ENCODE measurements at regions not wholly inside any gene's neighbourhood (a gene's known extent, or its start where the extent isn't known, plus 50 kb on each side); places are given as distances from the start of the nearest gene placed in this dataset.

GRCh38 chr11:119905162-119905561 is 176.2 kb upstream of the NECTIN1 start:
- TF ChIP-seq, protein P1, sequence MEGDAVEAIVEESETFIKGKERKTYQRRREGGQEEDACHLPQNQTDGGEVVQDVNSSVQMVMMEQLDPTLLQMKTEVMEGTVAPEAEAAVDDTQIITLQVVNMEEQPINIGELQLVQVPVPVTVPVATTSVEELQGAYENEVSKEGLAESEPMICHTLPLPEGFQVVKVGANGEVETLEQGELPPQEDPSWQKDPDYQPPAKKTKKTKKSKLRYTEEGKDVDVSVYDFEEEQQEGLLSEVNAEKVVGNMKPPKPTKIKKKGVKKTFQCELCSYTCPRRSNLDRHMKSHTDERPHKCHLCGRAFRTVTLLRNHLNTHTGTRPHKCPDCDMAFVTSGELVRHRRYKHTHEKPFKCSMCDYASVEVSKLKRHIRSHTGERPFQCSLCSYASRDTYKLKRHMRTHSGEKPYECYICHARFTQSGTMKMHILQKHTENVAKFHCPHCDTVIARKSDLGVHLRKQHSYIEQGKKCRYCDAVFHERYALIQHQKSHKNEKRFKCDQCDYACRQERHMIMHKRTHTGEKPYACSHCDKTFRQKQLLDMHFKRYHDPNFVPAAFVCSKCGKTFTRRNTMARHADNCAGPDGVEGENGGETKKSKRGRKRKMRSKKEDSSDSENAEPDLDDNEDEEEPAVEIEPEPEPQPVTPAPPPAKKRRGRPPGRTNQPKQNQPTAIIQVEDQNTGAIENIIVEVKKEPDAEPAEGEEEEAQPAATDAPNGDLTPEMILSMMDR (conservative IDR thresholded peaks at IDR 0.05): no peak
- H3K4me1 Mint-ChIP-seq: peaks cover 25% of the 10 kb centered on the region
- H3K9me3 Mint-ChIP-seq: no peaks in the 10 kb centered on the region
- no peaks in the 10 kb centered on the region for H3K27me3 Mint-ChIP-seq (ENCODE audit: low read depth)
- no peak for DNase-seq (ENCODE audit: low read depth, low spot score)
- no peaks in the 10 kb centered on the region for H3K36me3 Mint-ChIP-seq (ENCODE audit: low read depth)
- no peak overlapping the region for H3K27ac Mint-ChIP-seq (ENCODE audit: unreplicated experiment)
- no peak overlapping the region for H3K4me3 Mint-ChIP-seq

DNA sequence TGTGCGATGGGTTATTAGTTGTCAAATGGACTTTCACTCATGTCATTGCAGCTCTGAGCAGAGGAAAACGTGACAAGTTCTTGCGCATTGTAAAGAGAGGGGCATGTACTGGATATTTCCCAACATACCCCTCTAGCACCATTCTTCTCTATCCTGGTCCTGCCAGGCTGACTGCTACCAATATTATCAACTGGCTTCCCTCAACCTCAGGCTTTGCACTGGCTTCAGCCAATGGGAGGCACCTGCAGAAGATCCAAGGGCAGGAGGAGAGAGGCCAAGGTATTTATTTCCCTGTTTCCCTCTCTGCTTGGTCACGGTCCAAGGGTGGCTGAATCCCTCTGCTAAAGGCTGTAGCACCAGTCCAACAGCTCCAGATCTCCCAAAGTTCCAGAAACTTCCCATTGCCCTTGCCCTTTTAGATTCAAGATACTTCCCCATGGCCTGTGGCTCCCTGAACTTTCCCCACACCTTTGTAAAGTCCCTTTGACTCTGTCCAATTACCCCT is 175.6 kb upstream of the NECTIN1 start:
- TF ChIP-seq, protein P1 (conservative IDR thresholded peaks at IDR 0.05): no peak
- peaks cover 25% of the 10 kb centered on the region for H3K4me1 Mint-ChIP-seq
- no peaks in the 10 kb centered on the region for H3K36me3 Mint-ChIP-seq (ENCODE audit: low read depth)
- H3K4me3 Mint-ChIP-seq: no peak overlapping the region
- H3K9me3 Mint-ChIP-seq: no peaks in the 10 kb centered on the region
- no peak overlapping the region for H3K27ac Mint-ChIP-seq (ENCODE audit: unreplicated experiment)
- no peaks in the 10 kb centered on the region for H3K27me3 Mint-ChIP-seq (ENCODE audit: low read depth)
- no peak for DNase-seq (ENCODE audit: low read depth, low spot score)

DNA sequence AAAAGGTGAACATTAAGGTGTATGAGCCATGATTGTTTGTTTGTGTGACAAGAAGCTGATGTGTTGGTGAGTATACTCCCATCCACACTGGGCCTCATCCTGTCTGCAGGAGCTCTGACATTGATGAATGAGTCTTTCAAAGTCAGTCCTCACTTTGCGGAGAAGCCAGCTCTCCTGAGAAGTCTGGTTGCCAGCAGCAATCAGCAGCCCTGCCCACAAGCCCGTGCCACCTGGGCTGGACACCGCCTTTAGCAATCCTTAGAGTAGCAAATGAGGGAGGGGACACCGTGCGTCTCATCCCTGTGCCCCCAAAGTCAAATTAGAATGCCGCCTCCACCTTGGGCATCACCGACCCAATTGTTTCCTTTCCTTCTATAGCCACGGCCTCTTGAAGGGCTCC is 174.8 kb upstream of the NECTIN1 start:
- Mint-ChIP-seq H3K27ac (ENCODE audit: unreplicated experiment) (no peak overlapping the region), H3K4me3 (no peak overlapping the region), H3K9me3 (no peaks in the 10 kb centered on the region), H3K27me3 (ENCODE audit: low read depth) (no peaks in the 10 kb centered on the region), H3K4me1 (peaks cover 25% of the 10 kb centered on the region), H3K36me3 (ENCODE audit: low read depth) (no peaks in the 10 kb centered on the region)
- no peak for DNase-seq (ENCODE audit: low read depth, low spot score)
- TF ChIP-seq, protein P1 (conservative IDR thresholded peaks at IDR 0.05): no peak

DNA sequence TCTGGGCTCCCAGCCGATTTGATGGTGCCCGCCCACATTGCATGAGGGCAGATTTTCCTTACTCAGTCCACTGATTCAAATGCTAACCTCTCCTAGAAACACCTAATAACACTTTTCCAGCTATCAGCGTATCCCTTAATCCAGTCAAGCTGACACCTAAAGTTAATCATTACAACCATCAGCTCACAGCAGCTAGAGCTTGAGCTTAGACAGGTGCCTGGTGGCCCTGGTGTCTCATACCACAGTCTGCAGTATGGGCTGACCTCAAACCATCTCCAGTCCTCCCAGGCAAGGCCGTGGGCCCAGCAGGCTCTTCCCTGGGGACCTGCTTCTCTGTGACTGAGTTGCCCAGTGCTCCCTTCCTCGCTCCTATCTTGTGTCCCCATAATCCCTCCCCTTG is 174.4 kb upstream of the NECTIN1 start:
- H3K9me3 Mint-ChIP-seq: no peaks in the 10 kb centered on the region
- H3K4me3 Mint-ChIP-seq: no peak overlapping the region
- no peak overlapping the region for H3K27ac Mint-ChIP-seq (ENCODE audit: unreplicated experiment)
- TF ChIP-seq, protein P1 (conservative IDR thresholded peaks at IDR 0.05): no peak
- peaks cover 23% of the 10 kb centered on the region for H3K4me1 Mint-ChIP-seq
- no peaks in the 10 kb centered on the region for H3K27me3 Mint-ChIP-seq (ENCODE audit: low read depth)
- H3K36me3 Mint-ChIP-seq (ENCODE audit: low read depth): no peaks in the 10 kb centered on the region
- DNase-seq (ENCODE audit: low read depth, low spot score): no peak

GRCh38 chr11:119902656-119903231 is 173.7 kb upstream of the NECTIN1 start:
- H3K27ac Mint-ChIP-seq (ENCODE audit: unreplicated experiment): no peak overlapping the region

More at GRCh38 chr11:119902656-119903231, 173.7 kb upstream of the NECTIN1 start:
- TF ChIP-seq, protein P1 (conservative IDR thresholded peaks at IDR 0.05): no peak
- Mint-ChIP-seq H3K27me3 (ENCODE audit: low read depth) (no peaks in the 10 kb centered on the region), H3K4me3 (no peak overlapping the region), H3K9me3 (no peaks in the 10 kb centered on the region), H3K36me3 (ENCODE audit: low read depth) (no peaks in the 10 kb centered on the region), H3K4me1 (peaks cover 19% of the 10 kb centered on the region)
- no peak for DNase-seq (ENCODE audit: low read depth, low spot score)
